ENCODE measurements at regions not wholly inside any gene's neighbourhood (a gene's known extent, or its start where the extent isn't known, plus 50 kb on each side); places are given as distances from the start of the nearest gene placed in this dataset.

DNA sequence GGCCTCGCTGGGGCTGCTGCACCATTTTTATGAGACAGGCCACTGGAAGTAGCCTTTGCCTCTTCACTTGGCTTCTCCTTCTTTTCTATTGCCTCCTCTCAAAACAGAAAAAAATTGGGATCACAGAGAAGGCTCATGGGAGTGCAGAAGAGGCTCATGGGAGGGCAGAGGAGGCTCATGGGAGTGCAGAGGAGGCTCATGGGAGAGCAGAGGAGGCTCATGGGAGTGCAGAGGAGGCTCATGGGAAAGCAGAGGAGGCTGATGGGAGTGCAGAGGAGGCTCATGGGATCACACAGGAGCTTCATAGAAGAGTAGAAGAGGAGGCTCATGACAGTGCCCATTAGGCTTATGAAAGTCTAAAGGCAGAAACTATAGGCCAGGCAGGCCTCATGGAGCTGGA, 211.2 kb downstream of the IRF8 start:
- H3K4me3 ChIP-seq (replicated peaks; ENCODE audit: low read depth, low read length), result no peak overlapping the region
- no peak for TF ChIP-seq CTCF (IDR thresholded peaks at IDR 0.05; ENCODE audit: low read depth, low read length, missing control alignments)
- DNase-seq (ENCODE audit: extremely low read depth, low read depth), result no peak

GRCh38 chr16:86110726-86111125, 211.8 kb downstream of the IRF8 start:
- no peak for TF ChIP-seq CTCF (IDR thresholded peaks at IDR 0.05; ENCODE audit: low read depth, low read length, missing control alignments)
- no peak overlapping the region for H3K4me3 ChIP-seq (replicated peaks; ENCODE audit: low read depth, low read length)
- DNase-seq (ENCODE audit: extremely low read depth, low read depth), result no peak

DNA sequence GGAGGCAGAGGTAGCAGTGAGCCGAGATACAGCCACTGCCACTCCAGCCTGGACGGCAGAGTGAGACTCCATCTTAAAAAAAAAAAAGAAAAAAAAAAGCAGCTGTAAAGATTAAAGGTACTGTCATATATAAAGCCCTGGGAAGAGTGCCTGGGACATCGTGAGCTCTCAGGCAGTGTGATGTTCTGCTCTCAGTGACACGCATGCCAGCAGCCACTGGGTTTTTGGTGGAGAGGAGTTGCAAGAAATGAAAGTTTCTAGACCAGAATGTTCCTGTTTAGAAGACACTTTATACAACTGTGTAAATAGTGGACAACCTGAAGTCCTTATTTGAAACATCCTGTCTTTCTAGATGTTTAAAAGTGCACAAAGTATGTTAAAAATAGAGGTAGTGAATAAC, 213.2 kb downstream of the IRF8 start:
- no peak overlapping the region for H3K4me3 ChIP-seq (replicated peaks; ENCODE audit: low read depth, low read length)
- DNase-seq (ENCODE audit: extremely low read depth, low read depth), result no peak
- TF ChIP-seq CTCF (IDR thresholded peaks at IDR 0.05; ENCODE audit: low read depth, low read length, missing control alignments), result no peak

DNA sequence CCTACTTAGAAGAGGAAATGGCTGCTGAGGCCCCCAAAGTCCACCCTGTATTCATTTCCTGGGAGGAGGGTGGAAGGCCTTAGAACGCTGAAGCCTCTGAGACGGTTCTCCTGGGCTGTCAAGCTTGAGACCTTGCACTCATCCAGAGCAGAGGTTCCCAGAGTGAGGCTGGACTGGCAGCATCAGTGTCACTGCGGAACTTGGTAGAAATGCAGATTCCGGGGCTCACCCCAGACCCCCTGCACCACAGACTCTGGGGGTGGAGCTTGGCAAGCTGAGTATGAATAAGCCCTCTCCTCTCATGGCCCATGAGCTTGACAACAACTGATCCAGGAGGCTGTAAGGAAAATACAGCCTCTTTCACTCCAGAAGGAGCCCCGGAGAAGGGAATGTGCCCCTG, 218.3 kb downstream of the IRF8 start:
- no peak overlapping the region for H3K4me3 ChIP-seq (replicated peaks; ENCODE audit: low read depth, low read length)
- TF ChIP-seq CTCF (IDR thresholded peaks at IDR 0.05; ENCODE audit: low read depth, low read length, missing control alignments), result no peak
- DNase-seq (ENCODE audit: extremely low read depth, low read depth), result no peak

DNA sequence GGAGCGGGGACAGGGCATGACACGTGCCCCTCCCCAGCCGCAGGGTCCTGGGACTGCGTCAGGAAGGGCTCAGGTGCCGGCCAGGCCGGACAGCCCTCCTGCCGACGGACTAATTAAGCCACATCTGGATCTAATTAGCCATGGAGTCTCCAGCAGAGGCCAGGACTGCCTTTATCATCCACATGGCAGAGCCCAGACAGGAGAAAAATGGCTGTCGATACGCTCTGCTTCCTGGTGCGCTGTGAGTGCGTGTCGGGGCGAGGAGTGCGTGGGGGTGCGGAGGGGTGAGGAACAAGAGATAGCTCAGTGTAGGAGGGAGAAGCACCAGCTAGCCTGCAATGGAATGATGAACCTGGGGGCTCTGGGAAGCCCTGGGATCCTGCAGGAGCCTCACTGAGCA, 218.8 kb downstream of the IRF8 start:
- no peak for TF ChIP-seq CTCF (IDR thresholded peaks at IDR 0.05; ENCODE audit: low read depth, low read length, missing control alignments)
- no peak for DNase-seq (ENCODE audit: extremely low read depth, low read depth)

GRCh38 chr16:86118467-86119307, 219.7 kb downstream of the IRF8 start:
- no peak for DNase-seq (ENCODE audit: extremely low read depth, low read depth)
- TF ChIP-seq CTCF (IDR thresholded peaks at IDR 0.05; ENCODE audit: low read depth, low read length, missing control alignments), result no peak
- H3K4me3 ChIP-seq (replicated peaks; ENCODE audit: low read depth, low read length), result no peak overlapping the region

More for the DNA sequence above, 218.8 kb downstream of the IRF8 start:
- H3K4me3 ChIP-seq (replicated peaks; ENCODE audit: low read depth, low read length), result no peak overlapping the region
